Right ventricle myocardium superior (tissue), 1 donor: ENCODE measurements at regions not wholly inside any gene's neighbourhood (a gene's known extent, or its start where the extent isn't known, plus 50 kb on each side); places are given as distances from the start of the nearest gene placed in this dataset.

Experiments
- ATAC-seq: fragments of 200-7000 bp; cut with Tn5 transposase; one replicate; pipeline ENCODE4 v1.9.1; 2020; ENCODE audit warnings: mild to moderate bottlenecking; ENCODE audit not compliant: poor library complexity
- DNase-seq: peaks from one replicate; pipeline ENCODE4 v3.0.0-alpha.2; 2020
- intact Hi-C: fragments of 100-400 bp; cut with DNase I; formaldehyde crosslinking; loops from one replicate; pipeline ENCODE4 v1.11.2; 2022
- donor health status: DM: no; HTN: yes; CAD: no; lungs with severe emphysema.

DNA sequence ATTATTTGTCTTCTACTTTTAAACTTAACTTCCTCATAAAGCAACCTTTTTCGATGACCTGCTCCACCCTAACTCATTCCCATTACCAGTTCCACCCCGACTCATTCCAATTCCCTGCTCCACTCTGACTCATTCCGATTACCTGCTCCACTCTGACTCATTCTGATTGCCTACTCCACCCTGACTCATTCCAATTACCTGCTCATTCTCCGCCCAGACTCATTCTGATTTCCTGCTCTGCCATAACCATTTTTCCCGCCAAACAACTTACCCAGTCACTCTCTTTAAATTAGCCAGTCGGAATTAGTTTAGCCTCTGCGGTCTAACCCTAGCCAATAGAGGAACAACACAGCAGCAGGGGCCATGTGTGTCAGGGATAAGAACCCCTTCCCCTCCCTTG, 249.1 kb downstream of the DPY19L2 start:
- no peak for DNase-seq
- no peak for ATAC-seq
- intact Hi-C loops = no loop called here

- intact Hi-C loops = no loop called here
- ATAC-seq (no peak), DNase-seq (no peak)
Observed at GRCh38 chr12:63416788-63417187, 251.5 kb downstream of the DPY19L2 start.

GRCh38 chr12:63415357-63415756, 252.9 kb downstream of the DPY19L2 start:
- no peak for ATAC-seq
- intact Hi-C loops = no loop called here
- no peak for DNase-seq

- intact Hi-C loops = no loop called here
- ATAC-seq (no peak), DNase-seq (no peak)
Observed at GRCh38 chr12:63410197-63410596, 258.1 kb downstream of the DPY19L2 start.

- ATAC-seq (no peak), DNase-seq (no peak)
- intact Hi-C loops = no loop called here
Observed at GRCh38 chr12:63406781-63407180, 255.8 kb upstream of the AVPR1A start.

DNA sequence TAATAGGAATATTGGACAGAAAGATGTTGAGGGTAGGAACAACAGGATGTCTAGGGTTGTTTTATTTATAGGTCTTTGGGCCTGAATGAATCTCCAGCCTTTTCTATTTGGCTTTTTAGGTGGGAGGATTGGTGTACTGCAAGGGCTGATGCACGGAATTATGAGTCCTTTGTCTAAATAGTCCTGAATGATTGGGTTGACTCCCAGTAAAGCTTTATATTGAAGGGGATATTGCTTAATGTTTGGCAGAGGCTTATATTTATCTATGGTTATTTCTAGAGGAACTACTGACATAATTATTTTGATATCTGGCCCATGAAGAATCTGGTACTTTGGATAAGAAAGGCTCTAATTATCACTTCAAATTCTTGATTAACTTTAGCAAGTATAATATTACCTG, 253.6 kb upstream of the AVPR1A start:
- DNase-seq (no peak), ATAC-seq (no peak)
- intact Hi-C loops = no loop called here

DNA sequence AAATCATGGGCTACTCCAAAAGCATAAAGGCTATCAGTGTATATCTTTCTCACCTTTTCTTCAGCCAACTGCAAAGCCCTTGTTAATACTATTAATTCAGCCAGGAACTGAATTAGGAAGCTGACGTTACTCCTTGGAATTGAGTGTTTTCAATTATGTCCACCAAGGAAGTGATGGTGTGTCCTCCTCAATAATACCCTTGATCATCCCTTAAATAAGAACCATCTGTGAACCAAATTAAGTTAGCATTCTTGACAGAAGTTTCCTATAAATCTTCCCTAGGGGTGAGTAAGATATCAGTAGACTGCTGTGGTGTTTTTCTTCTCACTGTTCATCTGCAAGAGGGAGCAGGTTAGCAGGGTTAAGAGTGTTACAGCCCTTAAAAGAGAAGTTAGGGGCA, 252.3 kb upstream of the AVPR1A start:
- no peak for DNase-seq
- ATAC-seq = no peak
- intact Hi-C loops = no loop called here

DNA sequence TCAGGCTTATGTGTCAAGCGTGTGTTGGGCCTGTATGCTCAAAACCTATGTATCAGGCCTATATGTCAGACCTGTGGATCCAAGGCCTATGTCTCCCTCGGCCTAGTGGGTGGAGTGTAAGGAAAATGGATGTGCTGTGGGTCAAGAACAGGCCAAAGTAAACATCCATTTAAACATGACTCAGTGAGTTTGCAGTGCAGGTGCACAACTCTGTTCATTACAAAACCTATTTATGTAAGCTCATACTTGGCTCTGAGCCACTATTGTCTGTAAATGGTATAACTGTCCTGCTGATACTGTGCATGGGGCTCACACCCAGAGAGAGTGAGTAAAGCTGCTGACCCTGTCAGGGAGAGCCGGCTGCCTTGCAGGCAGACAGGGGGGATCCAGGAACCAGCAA, 249.7 kb upstream of the AVPR1A start:
- no peak for DNase-seq
- no peak for ATAC-seq
- intact Hi-C loops = no loop called here

DNA sequence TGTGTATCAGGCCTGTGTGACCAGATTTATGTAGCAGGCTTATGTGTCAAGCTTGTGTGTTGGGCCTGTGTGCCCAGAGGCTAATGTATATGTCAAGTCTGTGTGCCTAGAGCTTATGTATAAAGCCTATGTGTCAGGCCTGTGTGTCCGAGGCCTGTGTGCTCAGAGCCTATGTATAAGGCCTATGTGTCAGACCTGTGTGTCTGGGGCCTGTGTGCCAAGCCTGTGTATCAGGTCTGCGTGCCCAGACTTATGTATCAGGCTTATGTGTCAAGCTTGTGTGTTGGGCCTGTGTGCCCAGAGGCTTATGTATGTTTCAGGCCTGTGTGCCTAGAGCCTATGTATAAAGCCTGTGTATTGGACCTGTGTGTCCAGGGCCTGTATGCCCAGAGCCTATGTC, 249.3 kb upstream of the AVPR1A start:
- intact Hi-C loops = no loop called here
- no peak for ATAC-seq
- no peak for DNase-seq

GRCh38 chr12:63397807-63398206, 246.8 kb upstream of the AVPR1A start:
- DNase-seq (no peak), ATAC-seq (no peak)
- intact Hi-C loops = no loop called here

GRCh38 chr12:63396135-63396534, 245.1 kb upstream of the AVPR1A start:
- ATAC-seq (no peak), DNase-seq (no peak)
- intact Hi-C loops = no loop called here

DNA sequence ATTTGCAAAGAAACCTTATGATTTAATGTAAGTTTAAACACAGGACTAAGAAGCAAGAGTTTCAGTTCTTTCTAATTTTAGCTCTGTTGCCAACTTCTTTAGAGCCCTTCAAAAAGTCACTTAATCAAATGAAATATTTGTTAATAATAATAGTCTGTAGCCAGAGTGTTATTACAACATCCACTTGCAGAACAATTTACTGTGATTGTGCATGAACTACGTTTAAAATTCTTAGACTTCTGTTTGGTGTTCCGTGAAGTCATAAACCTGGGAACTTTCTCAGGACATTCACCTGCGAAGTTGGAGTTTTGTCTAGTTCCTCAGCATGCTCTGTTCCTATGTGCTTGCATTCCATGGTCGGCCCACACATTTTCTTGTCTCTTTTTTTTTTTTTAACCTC, 244.0 kb upstream of the AVPR1A start:
- no peak for DNase-seq
- no peak for ATAC-seq
- intact Hi-C loops = no loop called here

DNA sequence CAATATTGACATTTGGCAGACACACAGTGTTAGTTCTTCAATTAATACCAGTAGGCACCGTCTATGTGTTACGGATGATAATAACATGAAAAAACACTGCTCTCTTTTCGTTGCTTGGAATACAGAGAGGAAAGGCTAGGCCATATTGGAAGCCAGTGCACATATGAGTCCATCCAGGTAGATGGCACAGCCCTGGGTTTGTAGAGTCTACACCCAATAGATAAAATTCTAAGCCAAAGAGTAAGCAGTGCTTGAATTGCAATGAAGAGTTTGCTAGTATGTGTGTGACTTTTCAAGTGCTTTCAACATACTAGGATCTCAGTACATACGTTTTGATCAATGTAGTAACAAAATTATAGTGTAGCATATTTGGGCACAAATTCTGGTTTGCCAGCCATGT, 243.3 kb upstream of the AVPR1A start:
- ATAC-seq (no peak), DNase-seq (no peak)
- intact Hi-C loops = no loop called here

- intact Hi-C loops = no loop called here
- no peak for ATAC-seq
- DNase-seq = no peak
Observed at GRCh38 chr12:63389211-63389610, 238.2 kb upstream of the AVPR1A start.

DNA sequence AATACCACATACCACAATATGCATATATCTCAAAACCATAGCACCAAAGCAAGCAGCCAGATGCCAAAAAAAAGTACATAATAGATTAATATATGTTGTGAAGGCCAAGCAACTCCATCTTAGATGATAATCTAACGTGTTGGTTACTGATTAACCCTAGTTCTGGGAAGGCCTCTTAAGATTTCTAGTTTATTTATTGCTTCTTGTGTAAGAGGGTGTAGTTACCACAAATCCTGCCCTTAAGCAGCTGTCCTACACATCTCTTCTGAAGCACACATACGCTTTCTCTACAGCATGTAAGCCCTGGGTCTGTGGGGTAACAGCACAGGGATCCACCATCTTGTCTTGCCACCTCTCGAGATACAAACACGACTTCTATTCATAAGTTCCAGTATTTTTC, 236.8 kb upstream of the AVPR1A start:
- DNase-seq (no peak), ATAC-seq (no peak)
- intact Hi-C loops = no loop called here

GRCh38 chr12:63382930-63383329, 231.9 kb upstream of the AVPR1A start:
- intact Hi-C loops = no loop called here
- no peak for ATAC-seq
- DNase-seq = no peak

DNA sequence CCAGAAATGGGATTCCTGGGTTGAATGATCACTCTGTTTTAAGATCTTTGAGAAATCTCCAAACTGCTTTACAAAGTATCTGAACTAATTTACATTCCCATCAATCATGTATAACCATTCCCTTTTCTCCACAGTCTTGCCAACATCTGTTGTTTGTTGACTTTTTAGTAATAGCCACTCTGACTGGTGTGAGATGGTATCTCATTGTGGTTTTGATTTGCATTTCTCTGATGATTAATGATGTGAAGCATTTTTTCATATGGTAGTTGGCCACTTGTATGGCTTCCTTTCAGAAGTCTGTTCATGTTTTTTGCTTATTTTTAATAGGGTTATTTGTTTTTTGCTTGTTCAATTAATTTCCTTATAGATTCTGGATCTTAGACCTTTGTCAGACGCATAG, 211.8 kb upstream of the AVPR1A start:
- DNase-seq (no peak), ATAC-seq (no peak)
- intact Hi-C loops = no loop called here

- ATAC-seq (no peak), DNase-seq (no peak)
- intact Hi-C loops = no loop called here
Observed at GRCh38 chr12:63362166-63362565, 211.2 kb upstream of the AVPR1A start.

- DNase-seq (no peak), ATAC-seq (no peak)
- intact Hi-C loops = no loop called here
Observed at GRCh38 chr12:63354969-63355368, 204.0 kb upstream of the AVPR1A start.

GRCh38 chr12:63353559-63353958, 202.6 kb upstream of the AVPR1A start:
- DNase-seq (no peak), ATAC-seq (no peak)
- intact Hi-C loops = no loop called here

- ATAC-seq (no peak), DNase-seq (no peak)
- intact Hi-C loops = no loop called here
Observed at GRCh38 chr12:63351370-63351769, 200.4 kb upstream of the AVPR1A start.

DNA sequence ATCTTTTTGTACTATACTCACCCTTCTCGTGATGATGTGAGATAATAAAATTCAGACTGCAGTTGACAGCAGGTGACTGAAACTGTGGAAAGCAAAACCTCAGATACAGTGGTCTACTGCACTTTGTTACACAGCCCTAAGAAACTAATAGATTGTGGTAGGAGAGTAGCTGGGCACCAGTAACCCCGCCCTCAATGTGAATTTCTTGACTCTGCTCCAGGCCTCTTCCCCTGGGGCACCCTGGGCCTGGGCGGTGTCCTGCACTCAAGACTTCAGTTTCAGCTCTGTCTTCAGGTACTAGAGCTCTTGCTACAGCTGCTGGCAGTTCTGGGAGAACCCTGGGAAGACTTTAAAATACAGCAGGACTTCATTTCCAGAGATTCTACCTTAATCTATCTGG, 197.6 kb upstream of the AVPR1A start:
- DNase-seq = no peak
- intact Hi-C loops = no loop called here
- ATAC-seq = no peak
